T-cell (primary cell): ENCODE measurements at regions not wholly inside any gene's neighbourhood (a gene's known extent, or its start where the extent isn't known, plus 50 kb on each side); places are given as distances from the start of the nearest gene placed in this dataset.
"Not testable (repeated sequence)": the region's sequence is repeated elsewhere in the genome, so short reads cannot be mapped to it uniquely, and the experiment has no call there.

Experiments used
- ATAC-seq, 4 experiments: fragments of 200-7000 bp in 3 of 4; fragments of 150-1000 bp in 1 of 4; cut with Tn5 transposase; replicated peaks in 1 of 4; 1 replicate in 3 of 4; 2 replicates in 1 of 4; pipeline ENCODE4 v1.10.0; 2021; ENCODE audit warnings: moderate library complexity in 3 of 4, mild to moderate bottlenecking in 2 of 4, moderate number of reproducible peaks in 1 of 4
- CTCF ChIA-PET, 2 donors: fragments of 300-600 bp; sonication (Branson Sonifier 250); formaldehyde crosslinking; loops; one replicate each; lab custom pipeline; 2022; ENCODE audit warnings: antibody characterized with exemption in 2 of 2; lab: Charles Lee
- POLR2A ChIA-PET, 2 donors: fragments of 300-600 bp; sonication (Branson Sonifier 250); formaldehyde crosslinking; loops; one replicate each; lab custom pipeline; 2022; ENCODE audit warnings: antibody characterized with exemption in 2 of 2; lab: Charles Lee
- DNase-seq, 35 experiments: peaks; one replicate each; pipeline versions ENCODE4 v3.0.0 to v3.0.0-alpha.2; 2013 to 2023
- H3K27ac ChIP-seq: one replicate; pipeline ENCODE4 v1.5.1; 2013; ENCODE audit warnings: low read length
- H3K27me3 ChIP-seq, 2 experiments: replicated peaks in 1 of 2; 1 replicate in 1 of 2; 2 replicates in 1 of 2; pipeline versions ENCODE4 v1.6.1 to v1.7.0; 2013; ENCODE audit warnings: low read length in 1 of 2, mixed read lengths in 1 of 2; ENCODE audit not compliant: control insufficient read depth in 2 of 2, insufficient read depth in 2 of 2; ENCODE audit errors: extremely low read depth in 1 of 2
- H3K36me3 ChIP-seq, 2 donors: 1 replicate in 1 of 2; 2 replicates in 1 of 2; pipeline versions ENCODE4 v1.6.1 to v1.7.0; 2013; ENCODE audit warnings: low read length in 1 of 2; ENCODE audit not compliant: control insufficient read depth in 2 of 2, insufficient read depth in 1 of 2; ENCODE audit errors: extremely low read depth in 1 of 2
- H3K4me1 ChIP-seq, 2 experiments: 1 replicate in 1 of 2; 2 replicates in 1 of 2; pipeline versions ENCODE4 v1.6.1 to v1.7.0; 2013; ENCODE audit warnings: low read length in 2 of 2, mixed read lengths in 1 of 2; ENCODE audit not compliant: insufficient read depth in 2 of 2, control insufficient read depth in 1 of 2; ENCODE audit errors: extremely low read depth in 1 of 2
- H3K4me3 ChIP-seq, 2 donors: 1 replicate in 1 of 2; 2 replicates in 1 of 2; pipeline versions ENCODE4 v1.5.1 to v1.7.0; 2013; ENCODE audit warnings: mild to moderate bottlenecking in 2 of 2, low read length in 1 of 2, moderate library complexity in 1 of 2; ENCODE audit not compliant: control insufficient read depth in 1 of 2; ENCODE audit errors: extremely low read depth in 1 of 2
- H3K9me3 ChIP-seq: 2 replicates; pipeline ENCODE4 v1.7.0; 2013
- H3K27ac Mint-ChIP-seq, 2 donors: one replicate each; pipeline ENCODE4 v1.8.0; 2020 to 2021; ENCODE audit warnings: mild to moderate bottlenecking in 2 of 2, mixed read lengths in 2 of 2
- H3K27me3 Mint-ChIP-seq, 2 donors: one replicate each; pipeline ENCODE4 v1.8.0; 2021 to 2022; ENCODE audit warnings: mixed read lengths in 2 of 2
- H3K36me3 Mint-ChIP-seq: one replicate; pipeline ENCODE4 v1.8.0; 2021; ENCODE audit warnings: mixed read lengths
- H3K4me1 Mint-ChIP-seq, 3 donors: one replicate each; pipeline ENCODE4 v1.8.0; 2020 to 2022; ENCODE audit warnings: mixed read lengths in 3 of 3, mild to moderate bottlenecking in 1 of 3
- H3K4me3 Mint-ChIP-seq, 3 donors: one replicate each; pipeline ENCODE4 v1.8.0; 2020 to 2022; ENCODE audit warnings: mild to moderate bottlenecking in 3 of 3, mixed read lengths in 3 of 3, moderate library complexity in 3 of 3
- H3K9me3 Mint-ChIP-seq, 3 donors: one replicate each; pipeline ENCODE4 v1.8.0; 2020 to 2022; ENCODE audit warnings: mixed read lengths in 3 of 3
- WGBS: methylation state at CpG from one replicate; pipeline ENCODE4 v1.1.5; 2013; ENCODE audit warnings: missing lambda C conversion rate; ENCODE audit not compliant: insufficient coverage; 5-methylcytosine and 5-hydroxymethylcytosine counted together

DNA sequence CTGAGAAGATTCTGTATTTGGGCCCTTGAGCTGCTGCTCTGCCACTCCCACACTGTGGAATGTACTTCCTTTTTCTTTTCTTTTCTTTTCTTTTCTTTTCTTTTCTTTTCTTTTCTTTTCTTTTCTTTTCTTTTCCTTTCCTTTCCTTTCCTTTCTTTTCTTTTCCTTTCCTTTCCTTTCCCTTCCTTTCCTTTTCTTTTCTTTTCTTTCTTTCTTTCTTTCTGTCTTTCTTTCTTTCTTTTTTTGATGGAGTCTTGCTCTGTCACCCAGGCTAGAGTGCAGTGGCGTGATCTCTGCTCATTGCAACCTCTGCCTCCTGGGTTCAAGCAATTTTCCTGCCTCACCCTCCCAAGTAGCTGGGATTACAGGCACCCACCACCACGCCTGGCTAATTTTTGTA is 89.8 kb downstream of the DNAAF6 start:
- H3K4me3 Mint-ChIP-seq, H3K36me3 ChIP-seq, H3K36me3 Mint-ChIP-seq, DNase-seq, H3K27ac ChIP-seq, H3K4me1 ChIP-seq, CTCF ChIA-PET, POLR2A ChIA-PET, H3K9me3 Mint-ChIP-seq, H3K9me3 ChIP-seq, H3K4me3 ChIP-seq, H3K27me3 ChIP-seq, H3K4me1 Mint-ChIP-seq, ATAC-seq, H3K27ac Mint-ChIP-seq: not testable (repeated sequence)
- H3K27me3 Mint-ChIP-seq: peaks cover 7 to 32% of the 10 kb centered on the region in 2 donors
- WGBS: no CpG with 5 or more reads among the region's 2 CpGs

DNA sequence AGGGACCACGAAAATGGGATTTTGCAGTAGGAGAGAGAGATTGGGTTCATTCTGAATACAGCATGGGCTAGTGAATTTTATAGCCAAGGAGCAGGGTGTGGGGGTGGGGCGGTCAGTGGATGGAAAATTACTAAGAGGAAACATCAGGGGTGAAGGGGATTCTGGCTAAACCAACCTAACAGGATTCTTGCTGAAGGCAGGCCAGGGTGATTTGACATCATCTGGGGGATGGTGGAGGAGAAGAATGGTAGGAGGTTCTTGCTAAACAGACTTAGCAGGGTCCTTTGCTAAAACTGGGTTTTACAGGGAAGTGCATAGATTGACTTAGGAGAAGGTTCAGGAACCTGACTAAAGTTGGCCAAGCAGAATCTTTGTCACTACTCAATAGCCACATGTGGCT is 91.9 kb downstream of the DNAAF6 start:
- Mint-ChIP-seq H3K4me3 (no peak overlapping the region), H3K27ac (peak overlapping the region in 1 of 2 donors; percentile 13), H3K36me3 (no peaks in the 10 kb centered on the region), H3K27me3 (peaks cover 7 to 39% of the 10 kb centered on the region in 2 donors), H3K4me1 (no peaks in the 10 kb centered on the region), H3K9me3 (no peaks in the 10 kb centered on the region)
- Histone ChIP-seq H3K27ac (no peak overlapping the region), H3K9me3 (no peaks in the 10 kb centered on the region), H3K4me1 (no peaks in the 10 kb centered on the region), H3K36me3 (no peaks in the 10 kb centered on the region), H3K27me3 (peaks cover 0 to 2% of the 10 kb centered on the region in 2 experiments), H3K4me3 (no peak overlapping the region)
- DNase-seq (no peak), ATAC-seq (no peak)
- 40% methylated on average over 1 of the region's 2 CpGs for WGBS
- ChIA-PET CTCF (no interaction called here), POLR2A (no interaction called here)

DNA sequence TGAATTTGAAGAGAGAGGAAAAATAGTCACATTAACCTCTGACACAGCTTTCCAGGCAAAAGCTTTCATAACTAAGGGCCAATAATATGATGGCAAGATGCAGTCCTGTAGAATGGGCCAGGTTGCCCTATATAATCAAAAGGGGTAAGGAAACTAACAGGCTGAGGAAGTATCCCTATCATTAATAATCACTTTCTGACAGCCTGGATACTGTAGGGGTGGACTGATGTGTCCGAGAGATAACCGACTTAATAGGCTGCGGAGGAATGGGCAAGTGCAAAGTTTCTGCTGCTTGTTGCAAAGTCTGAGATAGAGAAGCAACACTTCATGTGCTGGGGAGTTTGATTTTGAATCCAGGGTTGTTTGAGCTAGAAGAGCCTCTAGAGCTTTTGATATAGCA is 94.8 kb downstream of the DNAAF6 start:
- H3K9me3 Mint-ChIP-seq: peaks cover 0 to 4% (median 0%) of the 10 kb centered on the region in 3 donors
- no peak overlapping the region for H3K27ac Mint-ChIP-seq
- no peaks in the 10 kb centered on the region for H3K36me3 ChIP-seq
- peaks cover 0 to 2% of the 10 kb centered on the region in 2 experiments for H3K27me3 ChIP-seq
- no peak overlapping the region for H3K4me3 ChIP-seq
- DNase-seq (no peak), ATAC-seq (no peak)
- no peaks in the 10 kb centered on the region for H3K4me1 ChIP-seq
- CTCF ChIA-PET: no interaction called here
- whole genome bisulfite sequencing: 100% methylated on average over 2 of the region's 3 CpGs
- no peak overlapping the region for H3K27ac ChIP-seq
- H3K4me1 Mint-ChIP-seq: no peaks in the 10 kb centered on the region
- H3K27me3 Mint-ChIP-seq: peaks cover 11 to 52% of the 10 kb centered on the region in 2 donors
- H3K4me3 Mint-ChIP-seq: no peak overlapping the region
- no peaks in the 10 kb centered on the region for H3K9me3 ChIP-seq
- POLR2A ChIA-PET: no interaction called here
- peaks cover 3% of the 10 kb centered on the region for H3K36me3 Mint-ChIP-seq

DNA sequence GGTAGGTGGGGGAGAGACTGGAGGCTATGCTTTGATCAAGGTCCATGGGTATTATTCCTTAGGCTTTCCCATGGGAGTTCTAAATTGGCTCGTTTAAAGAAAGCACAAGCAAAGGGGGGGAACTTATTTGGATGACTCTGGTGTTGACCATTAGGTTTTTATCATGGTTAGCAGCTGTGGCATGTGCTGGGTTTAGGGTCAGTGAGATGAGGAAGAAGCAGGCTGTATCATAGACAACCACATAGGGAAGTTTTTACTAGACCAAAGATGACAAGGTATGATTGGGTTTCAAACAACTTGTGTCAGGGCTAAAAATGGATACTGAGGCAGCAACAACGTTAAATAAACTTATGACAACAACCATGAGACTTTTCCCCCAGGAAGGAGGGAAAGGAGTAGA is 97.7 kb downstream of the DNAAF6 start:
- Mint-ChIP-seq H3K27ac (no peak overlapping the region), H3K27me3 (peaks cover 7 to 32% of the 10 kb centered on the region in 2 donors), H3K4me1 (no peaks in the 10 kb centered on the region), H3K4me3 (no peak overlapping the region), H3K9me3 (peaks cover 0 to 4% (median 0%) of the 10 kb centered on the region in 3 donors), H3K36me3 (peaks cover 3% of the 10 kb centered on the region)
- POLR2A ChIA-PET: no interaction called here
- Histone ChIP-seq H3K4me3 (no peak overlapping the region), H3K4me1 (no peaks in the 10 kb centered on the region), H3K27ac (no peak overlapping the region), H3K9me3 (no peaks in the 10 kb centered on the region), H3K36me3 (no peaks in the 10 kb centered on the region), H3K27me3 (peaks cover 0 to 2% of the 10 kb centered on the region in 2 experiments)
- ATAC-seq: no peak
- DNase-seq: no peak
- no CpG with 5 or more reads among the region's 2 CpGs for WGBS
- CTCF ChIA-PET: no interaction called here

DNA sequence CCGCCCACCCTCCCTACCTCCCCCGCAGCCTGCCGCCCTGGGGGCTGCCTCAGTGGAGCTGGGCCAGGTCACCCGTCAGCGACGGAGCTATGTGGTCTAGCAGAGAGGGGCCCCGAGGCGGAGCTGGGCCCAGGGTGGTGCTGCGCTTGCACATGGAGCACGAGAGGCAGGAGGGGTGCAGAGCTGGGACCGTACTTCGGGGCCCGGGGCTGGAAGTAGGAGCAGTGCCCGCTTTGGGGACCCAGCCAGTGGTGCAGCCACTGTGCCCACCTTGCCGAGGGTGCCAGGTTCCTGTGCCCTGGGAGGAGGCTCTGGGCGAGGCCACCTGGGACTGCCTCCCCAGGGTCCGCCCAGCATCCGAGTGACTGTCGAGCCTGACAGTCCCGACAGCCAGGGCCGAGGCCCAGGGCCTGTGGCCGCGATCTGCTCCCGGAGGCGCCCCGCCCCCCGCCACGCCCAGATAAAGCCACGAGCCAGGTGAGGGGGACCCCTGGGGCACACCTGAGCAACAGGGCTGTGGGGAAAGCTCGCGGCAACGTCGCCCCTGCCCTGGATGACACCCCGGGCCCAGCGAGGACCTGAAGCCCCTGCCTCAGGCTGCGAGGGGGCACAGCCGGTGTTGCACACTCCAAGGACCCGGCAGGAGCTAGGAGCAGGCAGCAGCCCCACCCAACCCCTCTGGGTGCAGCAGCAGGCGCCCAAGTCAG is 117.5 kb downstream of the DNAAF6 start:
- POLR2A ChIA-PET: no interaction called here
- Histone ChIP-seq H3K27me3 (peaks cover 4 to 15% of the 10 kb centered on the region in 2 experiments), H3K4me1 (peaks cover 0 to 2% of the 10 kb centered on the region in 2 experiments), H3K36me3 (no peaks in the 10 kb centered on the region), H3K4me3 (no peak overlapping the region), H3K9me3 (no peaks in the 10 kb centered on the region), H3K27ac (no peak overlapping the region)
- no peak overlapping the region for H3K27ac Mint-ChIP-seq
- no peaks in the 10 kb centered on the region for H3K36me3 Mint-ChIP-seq
- no peaks in the 10 kb centered on the region for H3K4me1 Mint-ChIP-seq
- peaks cover 8 to 28% of the 10 kb centered on the region in 2 donors for H3K27me3 Mint-ChIP-seq
- CTCF ChIA-PET: no interaction called here
- no peak for ATAC-seq
- WGBS: 31% methylated on average over 28 of the region's 39 CpGs
- no peaks in the 10 kb centered on the region for H3K9me3 Mint-ChIP-seq
- DNase-seq: no peak
- no peak overlapping the region for H3K4me3 Mint-ChIP-seq

DNA sequence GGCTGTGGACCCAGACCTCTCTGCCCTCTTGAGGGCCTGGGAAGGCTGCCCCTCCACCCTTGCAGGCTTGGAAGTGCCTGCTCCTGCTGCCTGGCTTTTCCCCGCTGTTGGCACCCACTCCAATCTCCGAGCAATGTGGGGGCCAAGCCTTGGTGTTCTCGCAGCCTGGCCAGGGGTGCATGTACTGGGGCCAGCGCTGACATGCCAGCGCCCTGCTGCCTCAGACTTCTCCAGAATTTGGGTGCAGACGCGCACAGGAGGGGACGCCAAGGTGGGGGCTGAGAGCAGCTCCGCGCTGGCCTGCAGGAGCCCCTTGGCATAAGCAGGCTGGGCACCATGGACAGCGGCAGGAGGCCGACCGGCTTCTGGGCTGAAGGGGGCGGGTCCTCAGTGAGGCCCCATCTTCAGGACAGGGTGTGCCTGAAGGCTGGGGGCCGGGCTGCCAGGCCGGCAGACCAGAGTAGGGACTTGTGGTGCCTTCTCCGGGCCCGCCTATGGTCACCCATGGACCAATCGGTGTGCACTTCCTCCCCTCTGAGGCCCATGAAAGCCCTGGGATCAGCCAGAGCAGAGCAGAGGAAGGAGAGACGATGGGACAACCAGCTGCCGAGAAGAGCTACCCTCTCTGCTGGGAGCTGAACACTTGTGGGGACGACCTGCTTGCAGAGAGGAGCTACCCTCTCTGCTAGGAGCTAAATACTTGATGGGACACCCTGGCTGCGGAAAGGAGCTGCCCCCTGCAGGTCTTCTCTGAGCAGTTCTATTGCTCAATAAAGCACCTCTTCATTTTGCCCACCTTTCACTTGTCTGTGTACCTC is 118.3 kb downstream of the DNAAF6 start:
- peak in 3 of 35 experiments; percentile 0 to 2 (median 1) for DNase-seq
- Mint-ChIP-seq H3K4me3 (no peak overlapping the region), H3K27me3 (peaks cover 9 to 28% of the 10 kb centered on the region in 2 donors), H3K9me3 (no peaks in the 10 kb centered on the region), H3K36me3 (no peaks in the 10 kb centered on the region), H3K27ac (no peak overlapping the region), H3K4me1 (no peaks in the 10 kb centered on the region)
- ATAC-seq: peak in 2 of 4 experiments; percentile 24 to 26
- ChIA-PET POLR2A (no interaction called here), CTCF (no interaction called here)
- WGBS: 16% methylated on average over 9 of the region's 23 CpGs
- H3K4me1 ChIP-seq: peaks cover 0 to 2% of the 10 kb centered on the region in 2 experiments
- peaks cover 4 to 17% of the 10 kb centered on the region in 2 experiments for H3K27me3 ChIP-seq
- H3K4me3 ChIP-seq: no peak overlapping the region
- H3K36me3 ChIP-seq: no peaks in the 10 kb centered on the region
- no peak overlapping the region for H3K27ac ChIP-seq
- H3K9me3 ChIP-seq: no peaks in the 10 kb centered on the region
